Transverse colon (tissue), 4 donors: ENCODE measurements at regions not wholly inside any gene's neighbourhood (a gene's known extent, or its start where the extent isn't known, plus 50 kb on each side); places are given as distances from the start of the nearest gene placed in this dataset.

Source experiments
- DNase-seq: peaks from one replicate; pipeline ENCODE4 v3.0.0-alpha.2; 2019
- H3K27ac ChIP-seq, 4 donors: fragments of 200-600 bp; sonication (generic); 2 replicates each; pipeline ENCODE4 v1.5.1; 2016 to 2018; ENCODE audit warnings: inconsistent platforms in 4 of 4
- H3K27me3 ChIP-seq: fragments of 200-600 bp; sonication (generic); 2 replicates; pipeline ENCODE4 v1.5.1; 2017; ENCODE audit warnings: inconsistent platforms
- H3K36me3 ChIP-seq, 4 donors: fragments of 200-600 bp; sonication (generic); 2 replicates each; pipeline ENCODE4 v1.5.1; 2017 to 2019; ENCODE audit warnings: inconsistent platforms in 4 of 4
- H3K4me1 ChIP-seq, 4 donors: fragments of 200-600 bp; sonication (generic); 2 replicates each; pipeline ENCODE4 v1.5.1; 2017 to 2020; ENCODE audit warnings: inconsistent platforms in 4 of 4
- H3K4me3 ChIP-seq, 4 donors: fragments of 200-600 bp; sonication (generic); 1 replicate in 1 of 4; 2 replicates in 3 of 4; pipeline versions ENCODE4 v1.5.1 to v1.6.1; 2017 to 2019; ENCODE audit warnings: inconsistent platforms in 4 of 4
- H3K9me3 ChIP-seq, 2 donors: fragments of 200-600 bp; sonication (generic); 2 replicates each; pipeline ENCODE4 v1.5.1; 2017 to 2019; ENCODE audit warnings: inconsistent platforms in 2 of 2
- EP300 ChIP-seq: sonication (generic); formaldehyde crosslinking; IDR thresholded peaks from one replicate; pipeline ENCODE4 v1.6.1; 2017; ENCODE audit warnings: antibody characterized with exemption, low read depth
- WGBS, 2 donors: methylation state at CpG; one replicate each; pipeline ENCODE4 v1.1.5; 2018; ENCODE audit warnings: low coverage in 1 of 2; 5-methylcytosine and 5-hydroxymethylcytosine counted together
- in situ Hi-C, 4 donors: fragments of 200-750 bp; cut with MboI; loops; one replicate each; pipeline versions ENCODE4 v1.15.0 to v1.15.1; 2017; ENCODE audit warnings: low sequenced_read_pairs in 3 of 4, low pct_ligation_motif_present in 1 of 4, low pct_unique_long_range_greater_than_20kb in 1 of 4
- intact Hi-C: fragments of 100-400 bp; cut with DNase I; formaldehyde crosslinking; loops from one replicate; pipeline ENCODE4 v1.15.1; 2023; ENCODE audit warnings: low total_unique reads

- no peaks in the 10 kb centered on the region for H3K27me3 ChIP-seq
- 66 to 100% methylated on average over 2 to 7 of the region's 7 CpGs for WGBS, 2 donors
- H3K4me3 ChIP-seq = no peak overlapping the region
- TF ChIP-seq EP300 = no peak
- no peak overlapping the region for H3K27ac ChIP-seq
- intact Hi-C loops (no loop called here), in situ Hi-C loops (no loop called here)
- H3K9me3 ChIP-seq = no peaks in the 10 kb centered on the region
- H3K4me1 ChIP-seq = peaks cover 0 to 4% (median 0%) of the 10 kb centered on the region in 4 donors
- no peak for DNase-seq
- H3K36me3 ChIP-seq = no peaks in the 10 kb centered on the region
These were observed 49.9 kb upstream of the HAO2 start for GRCh38 chr1:119318466-119319309.
